Choroid plexus epithelial cell (primary cell): ENCODE measurements at regions not wholly inside any gene's neighbourhood (a gene's known extent, or its start where the extent isn't known, plus 50 kb on each side); places are given as distances from the start of the nearest gene placed in this dataset.
A peak's percentile ranks its signal among the peaks of the same experiment; 100 is the strongest.

ENCODE experiments used
- DNase-seq: peaks from one replicate; pipeline ENCODE4 v3.0.0-alpha.2; 2010; ENCODE audit warnings: low read depth
- H3K4me3 ChIP-seq: 2 replicates; pipeline ENCODE4 v1.5.1; 2011; ENCODE audit warnings: low read depth, mild to moderate bottlenecking, control low read depth, low read length, moderate library complexity
- CTCF ChIP-seq: conservative IDR thresholded peaks from 2 replicates; pipeline ENCODE4 v1.5.1; 2011; ENCODE audit warnings: low read depth, mild to moderate bottlenecking, control low read depth, inconsistent platforms, low read length, moderate library complexity

DNA sequence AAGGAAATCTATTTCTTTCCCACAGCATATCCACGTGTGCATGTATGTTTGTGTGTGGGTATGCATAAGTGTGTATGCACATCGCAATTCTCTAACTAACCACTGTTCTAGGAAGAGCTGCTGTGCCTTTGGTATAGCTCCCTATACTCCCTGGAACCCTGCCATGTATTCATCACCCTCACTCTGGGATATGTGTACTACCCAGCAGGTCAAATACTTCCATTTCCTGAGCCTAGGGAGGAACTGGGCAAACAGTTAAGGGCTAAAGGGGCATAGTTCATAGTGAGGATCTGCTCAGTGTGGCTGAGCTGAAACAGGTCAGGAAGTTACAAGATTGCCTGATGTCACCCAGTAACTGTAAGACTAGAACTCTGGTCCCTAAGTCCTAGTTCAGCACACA lies 260.4 kb downstream of the RPLP1 start:
- H3K4me3 ChIP-seq = no peak overlapping the region
- peak; percentile 39 for DNase-seq
- TF ChIP-seq CTCF = no peak

- H3K4me3 ChIP-seq = no peak overlapping the region
- DNase-seq = no peak
These were observed 261.3 kb downstream of the RPLP1 start for GRCh38 chr15:69713726-69714559.

GRCh38 chr15:69715210-69715609 lies 262.6 kb downstream of the RPLP1 start:
- no peak for TF ChIP-seq CTCF
- no peak for DNase-seq
- no peak overlapping the region for H3K4me3 ChIP-seq

More at GRCh38 chr15:69713726-69714559, 261.3 kb downstream of the RPLP1 start:
- TF ChIP-seq CTCF = no peak

DNA sequence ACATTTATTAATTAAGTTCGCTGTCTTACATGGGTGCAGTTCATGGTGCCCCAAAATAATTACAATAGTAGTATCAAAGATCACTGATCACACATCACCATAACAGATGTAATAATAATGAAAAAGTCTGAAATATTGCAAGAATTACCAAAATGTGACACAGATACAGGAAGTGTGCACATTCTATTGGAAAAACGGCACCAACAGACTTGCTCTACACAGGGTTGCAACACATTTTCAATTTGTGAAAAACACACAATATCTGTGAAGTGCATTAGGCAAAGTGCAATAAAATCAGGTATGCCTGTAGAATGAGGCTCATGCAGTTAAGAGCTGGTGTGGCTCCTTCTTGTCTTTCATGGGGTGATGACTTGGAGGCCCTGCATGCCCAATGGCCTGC lies 265.8 kb downstream of the RPLP1 start:
- no peak for TF ChIP-seq CTCF
- H3K4me3 ChIP-seq = no peak overlapping the region
- DNase-seq = no peak

DNA sequence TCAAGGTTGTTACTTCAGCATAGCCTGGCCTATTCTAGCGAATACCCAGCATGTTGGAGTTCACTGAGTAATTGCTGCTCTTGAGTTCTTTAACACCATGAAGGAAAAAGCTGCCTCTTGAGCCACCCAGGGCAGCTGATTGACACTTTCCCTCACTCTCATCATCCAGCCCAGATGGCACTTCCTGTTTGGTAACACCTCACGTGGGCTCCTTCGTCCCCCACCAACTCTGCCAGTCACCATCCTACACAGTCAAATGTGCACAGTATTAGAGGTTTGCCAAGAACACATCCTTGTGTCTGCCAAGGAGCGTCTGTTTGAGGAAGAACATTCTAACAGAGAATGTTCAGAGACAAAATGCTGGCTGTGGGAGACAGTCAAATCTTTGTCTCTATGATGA lies 266.3 kb downstream of the RPLP1 start:
- no peak overlapping the region for H3K4me3 ChIP-seq
- DNase-seq = no peak
- no peak for TF ChIP-seq CTCF

- TF ChIP-seq CTCF = no peak
- no peak for DNase-seq
- no peak overlapping the region for H3K4me3 ChIP-seq
These were observed 267.1 kb downstream of the RPLP1 start for GRCh38 chr15:69719527-69720240.
